Thoracic aorta (tissue), 2 donors: ENCODE measurements at regions not wholly inside any gene's neighbourhood (a gene's known extent, or its start where the extent isn't known, plus 50 kb on each side); places are given as distances from the start of the nearest gene placed in this dataset.

Source experiments
- ATAC-seq: fragments of 150-250 bp; one replicate; pipeline ENCODE4 v1.8.0; 2017; ENCODE audit warnings: low read depth; ENCODE audit not compliant: insufficient number of reproducible peaks, low FRiP score
- DNase-seq: peaks from one replicate; pipeline ENCODE4 v3.0.0-alpha.2; 2020; ENCODE audit warnings: low spot score
- H3K27ac ChIP-seq, 2 donors: fragments of 200-600 bp; sonication (generic); 1 replicate in 1 of 2; 2 replicates in 1 of 2; pipeline ENCODE4 v1.5.1; 2016; ENCODE audit warnings: mild to moderate bottlenecking in 2 of 2, moderate library complexity in 2 of 2
- H3K27me3 ChIP-seq: fragments of 200-600 bp; sonication (generic); replicated peaks from 2 replicates; pipeline ENCODE4 v1.6.0; 2016; ENCODE audit warnings: mild to moderate bottlenecking; ENCODE audit not compliant: insufficient read depth
- H3K36me3 ChIP-seq: fragments of 200-600 bp; sonication (generic); one replicate; pipeline ENCODE4 v1.5.1; 2016
- H3K4me1 ChIP-seq, 2 donors: fragments of 200-600 bp; sonication (generic); 1 replicate in 1 of 2; 2 replicates in 1 of 2; pipeline versions ENCODE4 v1.5.1 to v1.6.0; 2016; ENCODE audit warnings: low read depth in 2 of 2, mild to moderate bottlenecking in 1 of 2; ENCODE audit not compliant: control insufficient read depth in 1 of 2
- H3K4me3 ChIP-seq: fragments of 200-600 bp; sonication (generic); 2 replicates; pipeline ENCODE4 v1.5.1; 2016; ENCODE audit warnings: mild to moderate bottlenecking
- H3K9me3 ChIP-seq: fragments of 200-600 bp; sonication (generic); 2 replicates; pipeline ENCODE4 v1.5.1; 2016
- TF ChIP-seq, protein P1 (sequence below): fragments of 200-600 bp; sonication (generic); IDR thresholded peaks from one replicate; pipeline ENCODE4 v1.5.1; 2019; ENCODE audit warnings: antibody characterized with exemption

DNA sequence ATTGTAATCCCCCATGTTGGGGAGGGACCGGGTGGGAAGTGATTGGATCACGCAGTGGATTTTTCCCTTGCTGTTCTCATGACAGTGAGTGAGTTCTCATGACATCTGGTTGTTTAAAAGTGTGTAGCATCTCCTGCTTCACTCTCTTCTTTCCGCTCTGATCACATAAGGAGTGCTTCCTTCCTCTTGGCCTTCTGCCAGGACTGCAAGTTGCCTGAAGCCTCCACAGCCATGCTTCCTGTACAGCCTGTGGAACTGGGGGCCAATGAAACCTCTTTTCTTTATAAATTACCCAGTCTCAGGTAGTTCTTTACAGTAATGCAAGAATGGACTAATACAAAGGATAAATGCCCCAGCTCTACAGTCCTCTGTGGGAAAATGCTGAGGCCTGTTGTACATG, 437.5 kb upstream of the NXPH2 start:
- H3K27me3 ChIP-seq = no peaks in the 10 kb centered on the region
- TF ChIP-seq, protein P1, sequence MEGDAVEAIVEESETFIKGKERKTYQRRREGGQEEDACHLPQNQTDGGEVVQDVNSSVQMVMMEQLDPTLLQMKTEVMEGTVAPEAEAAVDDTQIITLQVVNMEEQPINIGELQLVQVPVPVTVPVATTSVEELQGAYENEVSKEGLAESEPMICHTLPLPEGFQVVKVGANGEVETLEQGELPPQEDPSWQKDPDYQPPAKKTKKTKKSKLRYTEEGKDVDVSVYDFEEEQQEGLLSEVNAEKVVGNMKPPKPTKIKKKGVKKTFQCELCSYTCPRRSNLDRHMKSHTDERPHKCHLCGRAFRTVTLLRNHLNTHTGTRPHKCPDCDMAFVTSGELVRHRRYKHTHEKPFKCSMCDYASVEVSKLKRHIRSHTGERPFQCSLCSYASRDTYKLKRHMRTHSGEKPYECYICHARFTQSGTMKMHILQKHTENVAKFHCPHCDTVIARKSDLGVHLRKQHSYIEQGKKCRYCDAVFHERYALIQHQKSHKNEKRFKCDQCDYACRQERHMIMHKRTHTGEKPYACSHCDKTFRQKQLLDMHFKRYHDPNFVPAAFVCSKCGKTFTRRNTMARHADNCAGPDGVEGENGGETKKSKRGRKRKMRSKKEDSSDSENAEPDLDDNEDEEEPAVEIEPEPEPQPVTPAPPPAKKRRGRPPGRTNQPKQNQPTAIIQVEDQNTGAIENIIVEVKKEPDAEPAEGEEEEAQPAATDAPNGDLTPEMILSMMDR = no peak
- no peaks in the 10 kb centered on the region for H3K36me3 ChIP-seq
- no peak overlapping the region for H3K4me3 ChIP-seq
- DNase-seq (no peak), ATAC-seq (no peak)
- no peak overlapping the region for H3K27ac ChIP-seq
- H3K4me1 ChIP-seq = no peaks in the 10 kb centered on the region
- H3K9me3 ChIP-seq = no peaks in the 10 kb centered on the region

DNA sequence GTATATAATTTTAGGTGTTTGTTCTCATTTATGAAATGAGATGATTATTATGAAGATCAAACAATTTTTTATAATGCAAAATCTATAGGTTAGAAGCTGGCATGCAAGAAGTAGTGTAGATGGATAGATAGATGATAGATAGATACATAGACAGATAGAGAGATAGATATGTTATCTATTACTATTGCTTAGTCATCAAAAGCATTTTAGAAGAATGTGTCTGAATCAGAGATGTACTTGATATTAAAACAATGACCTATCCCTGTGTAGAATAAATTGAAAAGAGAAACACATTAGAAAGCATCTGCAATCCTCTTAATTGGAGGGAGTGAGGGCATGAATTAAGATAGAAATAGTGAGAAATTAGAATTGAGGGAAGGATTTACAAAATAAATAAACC, 436.2 kb upstream of the NXPH2 start:
- TF ChIP-seq, protein P1 = no peak
- H3K36me3 ChIP-seq = no peaks in the 10 kb centered on the region
- H3K4me3 ChIP-seq = no peak overlapping the region
- no peaks in the 10 kb centered on the region for H3K9me3 ChIP-seq
- no peaks in the 10 kb centered on the region for H3K27me3 ChIP-seq
- DNase-seq (no peak), ATAC-seq (no peak)
- H3K4me1 ChIP-seq = no peaks in the 10 kb centered on the region
- H3K27ac ChIP-seq = no peak overlapping the region

- Histone ChIP-seq H3K4me3 (no peak overlapping the region), H3K36me3 (no peaks in the 10 kb centered on the region), H3K4me1 (no peaks in the 10 kb centered on the region), H3K27ac (no peak overlapping the region), H3K27me3 (no peaks in the 10 kb centered on the region), H3K9me3 (no peaks in the 10 kb centered on the region)
- no peak for ATAC-seq
- TF ChIP-seq, protein P1 = no peak
- DNase-seq = no peak
These were observed 434.6 kb upstream of the NXPH2 start for GRCh38 chr2:139214801-139215200.

DNA sequence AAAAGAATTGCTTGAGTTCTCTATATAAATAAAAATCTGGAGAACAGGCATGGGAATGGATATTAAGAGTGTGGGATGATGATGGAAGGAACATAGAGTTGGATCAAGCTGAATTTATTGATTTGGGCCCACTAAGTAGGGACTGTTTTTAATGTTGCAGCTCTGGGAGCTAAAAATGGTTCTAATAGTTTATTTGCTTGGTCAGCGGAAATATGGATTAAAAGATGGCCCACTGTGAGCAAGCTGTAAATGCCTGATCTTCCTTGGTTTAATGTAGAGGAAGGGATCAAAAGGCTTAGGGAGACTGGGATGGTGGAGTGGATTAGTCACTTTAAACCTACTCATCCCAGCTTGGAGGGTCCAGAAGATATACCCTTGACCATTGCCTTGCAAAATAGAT, 429.4 kb upstream of the NXPH2 start:
- Histone ChIP-seq H3K4me1 (no peaks in the 10 kb centered on the region), H3K36me3 (no peaks in the 10 kb centered on the region), H3K4me3 (no peak overlapping the region), H3K27me3 (no peaks in the 10 kb centered on the region), H3K27ac (no peak overlapping the region), H3K9me3 (no peaks in the 10 kb centered on the region)
- TF ChIP-seq, protein P1 = no peak
- ATAC-seq (no peak), DNase-seq (no peak)

- no peak for ATAC-seq
- no peaks in the 10 kb centered on the region for H3K4me1 ChIP-seq
- no peak overlapping the region for H3K4me3 ChIP-seq
- H3K27ac ChIP-seq = no peak overlapping the region
- TF ChIP-seq, protein P1 = no peak
- no peak for DNase-seq
- no peaks in the 10 kb centered on the region for H3K36me3 ChIP-seq
- no peaks in the 10 kb centered on the region for H3K9me3 ChIP-seq
- H3K27me3 ChIP-seq = no peaks in the 10 kb centered on the region
These were observed 421.3 kb upstream of the NXPH2 start for GRCh38 chr2:139201516-139201915.
